ENCODE measurements at regions not wholly inside any gene's neighbourhood (a gene's known extent, or its start where the extent isn't known, plus 50 kb on each side); places are given as distances from the start of the nearest gene placed in this dataset.

- DNase-seq (ENCODE audit: low read depth) = no peak
These were observed 673.7 kb upstream of the CCDC54 start for GRCh38 chr3:106703524-106703923.

- no peak for DNase-seq (ENCODE audit: low read depth)
These were observed 669.9 kb upstream of the CCDC54 start for GRCh38 chr3:106707347-106707746.

DNA sequence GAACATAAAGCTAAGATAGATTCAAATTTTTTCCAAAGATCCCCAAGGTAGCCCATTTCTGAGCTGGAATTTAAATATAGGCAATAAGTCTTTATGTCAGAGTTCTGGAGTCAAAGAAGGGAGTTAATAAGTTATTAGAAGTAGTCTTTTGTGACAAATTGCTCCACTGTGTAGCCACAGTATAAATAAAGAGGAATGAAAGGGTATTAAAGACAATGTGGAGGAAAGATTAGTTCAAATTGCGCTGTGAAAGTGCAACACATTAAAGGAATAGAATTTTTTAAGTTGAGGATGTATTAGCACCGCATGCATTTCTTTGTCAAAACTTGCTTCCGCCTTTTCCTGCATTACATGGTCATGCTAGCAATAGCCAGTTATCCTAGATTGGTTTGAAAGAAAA lies 666.6 kb upstream of the CCDC54 start:
- no peak for DNase-seq (ENCODE audit: low read depth)

- no peak for DNase-seq (ENCODE audit: low read depth)
These were observed 665.6 kb upstream of the CCDC54 start for GRCh38 chr3:106711650-106712049.

DNA sequence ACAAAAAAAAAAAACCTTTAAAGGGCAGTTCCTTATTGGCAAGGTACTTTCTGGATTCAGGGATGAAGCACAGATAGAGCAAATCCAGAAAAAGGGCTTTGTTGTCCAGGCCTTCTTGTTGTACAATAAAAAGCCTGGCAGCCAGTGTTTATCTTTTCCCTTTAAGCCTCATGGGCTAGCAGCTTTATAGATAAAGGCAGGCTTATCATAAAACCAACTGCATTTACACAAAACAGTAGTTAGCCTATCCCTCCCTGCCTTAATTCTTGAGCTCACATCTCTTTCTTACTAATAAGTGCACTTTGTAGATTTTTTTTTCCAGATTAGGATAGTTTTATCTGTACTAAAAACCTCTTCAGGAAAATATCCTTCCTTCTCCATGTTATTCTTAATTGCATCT lies 662.8 kb upstream of the CCDC54 start:
- DNase-seq (ENCODE audit: low read depth) = no peak

GRCh38 chr3:106715286-106715685 lies 662.0 kb upstream of the CCDC54 start:
- DNase-seq (ENCODE audit: low read depth) = no peak

DNA sequence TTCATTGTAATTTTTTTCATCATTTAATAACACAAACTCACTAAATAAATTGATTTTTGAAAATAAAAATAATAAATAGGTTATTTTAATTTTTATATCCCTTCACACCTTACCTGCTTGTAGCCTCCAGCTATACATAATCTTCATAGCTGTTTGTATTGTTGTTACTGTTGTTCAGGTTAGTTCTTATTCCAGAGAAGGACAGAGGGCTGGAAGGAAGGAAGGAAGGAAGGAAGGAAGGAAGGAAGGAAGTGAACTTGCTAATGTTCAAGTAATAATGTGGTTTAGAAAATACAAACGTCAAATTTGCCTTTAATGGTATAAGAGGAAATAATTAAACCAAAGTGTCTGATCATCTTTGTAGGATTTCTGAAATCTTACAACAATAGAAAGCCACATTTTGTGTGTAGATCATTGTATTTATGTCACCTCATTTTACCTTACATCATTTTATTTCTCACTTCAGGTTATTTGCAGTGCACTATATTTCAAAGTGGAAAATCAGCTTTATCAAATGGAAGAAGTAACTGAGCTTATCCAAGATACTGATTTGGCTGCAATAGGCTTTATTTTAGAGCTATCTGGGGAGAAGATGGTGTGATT lies 660.0 kb upstream of the CCDC54 start:
- no peak for DNase-seq (ENCODE audit: low read depth)

DNA sequence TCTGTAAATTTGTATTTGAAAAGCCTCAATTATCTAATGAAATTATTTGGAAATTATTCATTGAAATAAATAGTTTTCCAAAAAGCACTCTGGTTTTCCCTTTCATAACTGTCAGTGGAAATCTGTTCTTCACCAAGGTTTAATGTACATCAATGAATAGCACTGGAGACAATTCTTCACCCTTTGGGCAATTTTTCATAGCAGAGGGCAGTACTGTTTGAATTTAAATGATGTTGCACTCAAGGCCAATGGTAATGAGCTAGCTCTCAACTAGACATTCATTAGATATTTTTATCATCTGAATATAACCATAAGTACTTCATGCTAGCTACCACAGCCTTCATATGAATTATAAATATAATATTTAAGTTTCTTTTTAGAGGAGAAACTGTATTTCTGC lies 658.2 kb upstream of the CCDC54 start:
- DNase-seq (ENCODE audit: low read depth) = no peak

DNA sequence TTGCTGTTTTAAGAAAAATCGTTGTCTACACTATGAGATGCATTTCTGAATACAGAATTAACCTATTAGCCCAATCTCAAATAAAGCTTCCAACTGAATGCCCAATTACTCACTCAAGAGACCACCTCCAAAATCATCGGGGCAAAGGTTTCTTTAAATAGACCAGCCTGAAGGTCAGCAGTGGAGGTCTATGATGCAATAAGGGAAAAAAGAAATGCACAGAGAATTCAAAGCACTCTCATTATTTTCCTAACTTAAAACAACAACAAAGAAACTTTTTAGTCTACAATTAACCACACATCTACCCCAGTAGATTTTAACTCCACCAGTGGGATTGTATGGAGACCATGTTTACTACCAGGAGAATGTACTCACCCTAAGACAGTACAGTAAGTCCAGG lies 657.7 kb upstream of the CCDC54 start:
- no peak for DNase-seq (ENCODE audit: low read depth)

GRCh38 chr3:106720510-106720909 lies 656.7 kb upstream of the CCDC54 start:
- no peak for DNase-seq (ENCODE audit: low read depth)

- no peak for DNase-seq (ENCODE audit: low read depth)
These were observed 651.7 kb upstream of the CCDC54 start for GRCh38 chr3:106725566-106725965.

DNA sequence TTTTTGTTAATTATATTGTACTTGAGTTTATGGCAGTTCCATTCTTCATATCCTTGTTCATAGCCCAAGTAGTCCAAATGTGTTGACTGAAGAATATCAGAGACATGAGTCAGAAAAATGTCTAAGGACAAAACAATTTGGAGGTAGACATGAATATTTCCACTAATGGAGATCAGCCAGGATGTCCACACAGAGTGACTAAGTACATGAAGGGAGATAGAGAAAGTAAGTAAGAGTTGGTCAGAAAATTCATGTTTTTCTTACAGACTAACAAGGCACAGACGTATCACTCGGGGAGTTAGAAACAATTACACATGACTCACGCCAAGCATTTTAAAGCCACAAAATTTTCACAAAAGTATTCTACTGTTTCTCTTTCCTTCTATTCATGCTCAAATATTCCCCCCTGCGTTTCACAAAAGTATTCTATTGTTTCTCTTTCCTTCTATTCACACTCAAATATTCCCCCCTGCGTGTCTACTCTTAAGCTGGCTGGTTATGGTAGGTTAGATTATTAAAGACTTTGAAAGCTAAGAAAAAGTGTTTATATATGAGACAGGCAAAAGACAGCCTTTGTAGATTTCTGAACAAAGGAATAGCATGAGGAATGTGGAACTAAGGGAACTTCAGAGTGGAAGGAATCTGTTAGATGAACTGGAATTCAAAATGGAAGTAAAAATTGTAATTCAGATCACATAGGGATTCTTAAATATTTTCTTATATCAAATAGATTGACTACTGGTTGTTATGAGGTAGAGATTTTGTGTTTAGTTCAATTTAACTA lies 648.7 kb upstream of the CCDC54 start:
- DNase-seq (ENCODE audit: low read depth) = no peak

DNA sequence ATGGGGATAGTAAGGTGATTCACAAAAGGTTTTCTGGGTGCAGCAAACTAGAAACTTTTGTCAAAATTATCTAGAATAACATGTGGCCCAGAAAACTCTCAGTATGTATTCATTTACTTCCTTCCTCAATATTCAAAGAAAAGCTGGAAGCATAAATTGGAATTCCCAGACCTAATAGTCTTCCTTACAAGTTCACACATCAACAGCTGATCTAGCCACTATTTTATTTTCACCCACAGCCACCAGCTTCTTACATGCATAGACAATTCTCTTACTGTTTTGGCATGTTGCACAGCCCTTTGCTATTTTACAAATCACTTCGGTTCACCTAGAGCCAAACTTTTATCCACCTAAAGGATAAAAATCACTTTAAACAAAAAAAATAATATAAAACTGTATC lies 647.8 kb upstream of the CCDC54 start:
- no peak for DNase-seq (ENCODE audit: low read depth)

GRCh38 chr3:106731230-106731629 lies 646.0 kb upstream of the CCDC54 start:
- DNase-seq (ENCODE audit: low read depth) = no peak

DNA sequence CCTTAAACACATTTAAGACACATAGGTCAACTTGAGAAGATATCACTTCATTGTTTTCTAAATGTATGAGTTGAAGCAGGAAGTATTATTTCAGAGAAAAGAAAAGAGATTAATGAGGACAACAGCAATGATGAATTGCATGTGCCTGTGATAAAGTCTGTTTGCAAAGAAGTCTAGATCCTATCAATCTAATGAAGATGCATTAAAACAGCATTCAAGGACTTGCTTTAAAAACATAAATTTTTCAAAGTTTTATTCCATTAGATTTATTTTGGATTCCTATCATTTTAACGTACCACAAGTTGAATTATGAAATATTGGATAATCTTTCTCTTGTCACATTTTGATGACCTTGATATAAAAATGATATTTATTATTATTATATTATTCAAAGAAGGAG lies 642.5 kb upstream of the CCDC54 start:
- DNase-seq (ENCODE audit: low read depth) = no peak

DNA sequence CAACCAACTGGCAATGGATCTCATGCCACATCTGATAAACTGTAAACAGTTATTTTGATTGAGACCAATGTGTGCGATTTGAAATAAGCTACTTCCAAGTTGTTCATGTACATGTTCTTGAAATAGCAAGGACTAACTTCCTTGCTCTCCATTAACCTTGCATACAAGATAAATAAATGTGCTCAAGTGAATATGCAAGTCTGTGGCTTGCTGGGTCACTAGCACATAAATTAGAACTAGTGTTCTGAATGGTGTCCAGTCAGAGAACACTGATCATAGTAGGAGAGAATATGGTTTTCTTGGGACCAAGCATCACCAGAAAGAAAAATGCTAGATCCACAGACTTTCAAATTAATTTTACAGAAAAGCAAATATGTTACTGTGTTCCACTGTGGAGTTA lies 640.0 kb upstream of the CCDC54 start:
- no peak for DNase-seq (ENCODE audit: low read depth)

DNA sequence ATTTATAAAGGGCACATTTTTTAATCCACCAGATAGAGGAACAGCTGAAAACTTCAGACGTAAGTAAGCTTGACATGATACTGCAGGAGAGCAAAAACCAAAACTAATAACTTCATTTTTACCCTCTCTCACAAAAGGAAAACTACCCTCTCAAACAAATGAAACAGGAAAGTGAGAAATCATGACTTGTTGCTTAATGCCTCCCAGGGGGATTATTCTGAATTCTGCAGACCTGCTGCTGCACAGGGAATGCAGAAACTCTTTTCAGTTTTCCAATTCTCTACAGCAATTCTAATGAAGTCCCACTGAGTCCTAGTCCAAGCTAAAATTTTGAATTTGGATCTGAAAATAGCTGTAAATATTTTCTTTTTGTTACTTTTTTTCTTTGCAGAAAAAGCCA lies 637.1 kb upstream of the CCDC54 start:
- DNase-seq (ENCODE audit: low read depth) = no peak

- DNase-seq (ENCODE audit: low read depth) = no peak
These were observed 631.7 kb upstream of the CCDC54 start for GRCh38 chr3:106745344-106746168.

GRCh38 chr3:106746286-106746685 lies 631.0 kb upstream of the CCDC54 start:
- no peak for DNase-seq (ENCODE audit: low read depth)

DNA sequence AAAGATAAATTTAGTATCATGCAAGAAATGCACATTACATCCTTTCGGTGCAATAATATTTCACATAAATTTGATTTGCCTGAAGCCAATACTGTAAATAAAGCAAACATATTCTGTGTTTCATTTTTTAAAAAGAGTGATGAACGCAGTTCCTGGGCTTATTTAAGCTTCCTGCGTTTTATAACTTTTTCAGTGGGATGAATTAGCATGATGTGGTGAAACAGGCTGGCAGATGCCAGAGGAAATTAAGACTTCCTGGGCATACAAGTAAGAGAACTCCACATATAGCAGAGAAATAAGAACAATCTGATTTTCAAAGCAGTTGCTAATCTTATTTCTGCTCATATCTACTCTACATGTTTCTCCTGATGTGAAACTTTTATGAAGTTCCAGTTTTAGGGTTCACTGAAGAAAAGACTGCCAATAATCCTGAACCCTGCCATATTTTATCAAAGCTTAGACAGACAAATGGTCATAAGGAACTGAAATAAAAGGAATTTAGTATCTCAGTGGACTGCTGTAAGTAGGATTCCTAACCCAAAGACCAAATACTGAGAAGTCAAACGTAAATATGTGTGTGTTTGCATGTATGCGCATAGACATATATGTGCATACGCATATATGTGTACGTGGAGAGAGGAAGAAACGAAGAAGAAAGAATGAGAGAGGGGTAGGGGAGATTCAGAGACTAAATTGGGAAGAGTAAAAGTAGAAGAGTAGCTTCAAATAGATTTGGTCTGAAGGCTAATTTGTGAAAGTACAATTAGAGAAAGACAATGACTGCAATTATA lies 628.6 kb upstream of the CCDC54 start:
- DNase-seq (ENCODE audit: low read depth) = no peak

DNA sequence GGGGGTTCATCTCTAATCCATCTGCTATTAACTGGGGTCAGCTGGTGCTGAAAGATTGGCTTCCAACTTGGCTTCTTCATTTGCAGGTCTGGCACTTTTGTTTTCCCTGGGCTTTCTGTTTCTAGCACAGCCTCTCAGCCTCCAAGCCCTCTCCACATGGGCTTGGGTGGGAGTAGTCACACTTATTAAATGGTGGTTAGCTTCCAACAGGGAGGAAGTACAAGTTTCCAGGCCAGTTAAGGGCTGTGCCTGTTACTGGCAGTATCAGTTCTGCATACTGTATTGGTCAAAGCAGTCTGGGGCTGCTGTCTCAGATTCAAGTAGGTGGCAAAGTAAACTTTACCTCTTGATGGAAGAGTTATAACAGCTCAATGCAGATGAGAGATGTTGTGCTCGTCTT lies 627.1 kb upstream of the CCDC54 start:
- DNase-seq (ENCODE audit: low read depth) = no peak

DNA sequence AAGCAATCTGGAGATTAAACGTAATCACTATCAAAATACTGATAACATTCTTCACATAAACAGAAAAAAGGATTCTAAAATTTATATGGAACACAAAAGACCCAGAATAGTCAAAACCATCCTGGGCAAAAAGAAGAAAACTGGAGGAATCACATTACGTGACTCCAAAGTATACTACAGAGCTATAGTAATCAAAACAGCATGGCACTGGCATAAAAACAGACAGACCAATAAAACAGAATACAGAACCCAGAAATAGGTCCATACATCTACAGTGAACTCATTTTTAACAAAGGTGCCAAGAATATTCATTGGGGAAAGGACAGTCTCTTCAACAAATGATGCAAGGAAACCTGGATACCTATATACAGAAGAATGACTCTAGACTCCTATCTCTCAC lies 621.9 kb upstream of the CCDC54 start:
- DNase-seq (ENCODE audit: low read depth) = no peak

All from T-helper 22 cell (primary cell).